Activated B cell treated with CpG ODN at 0.5 μM for 24 hours (primary cell): ENCODE measurements at regions not wholly inside any gene's neighbourhood (a gene's known extent, or its start where the extent isn't known, plus 50 kb on each side); places are given as distances from the start of the nearest gene placed in this dataset.
"Not testable (repeated sequence)": the region's sequence is repeated elsewhere in the genome, so short reads cannot be mapped to it uniquely, and the experiment has no call there.

Experiments
- ATAC-seq: fragments of 200-7000 bp; cut with Tn5 transposase; one replicate; pipeline ENCODE4 v1.10.0; 2021; ENCODE audit warnings: low read depth, mild to moderate bottlenecking, moderate library complexity
- CTCF ChIA-PET: fragments of 350-600 bp; sonication (Branson Sonifier 250); formaldehyde crosslinking; loops from one replicate; lab custom pipeline; 2021; ENCODE audit warnings: antibody characterized with exemption; lab: Charles Lee
- POLR2A ChIA-PET: fragments of 350-600 bp; sonication (Branson Sonifier 250); formaldehyde crosslinking; loops from one replicate; lab custom pipeline; 2021; ENCODE audit warnings: antibody characterized with exemption; lab: Charles Lee
- DNase-seq: peaks from one replicate; pipeline ENCODE4 v3.0.0; 2022
- H3K27ac Mint-ChIP-seq: one replicate; pipeline ENCODE4 v1.8.0; 2020; ENCODE audit warnings: mixed read lengths
- H3K27me3 Mint-ChIP-seq: one replicate; pipeline ENCODE4 v1.8.0; 2021; ENCODE audit warnings: mixed read lengths
- H3K36me3 Mint-ChIP-seq: one replicate; pipeline ENCODE4 v1.8.0; 2021; ENCODE audit warnings: low read depth, mixed read lengths
- H3K4me1 Mint-ChIP-seq: one replicate; pipeline ENCODE4 v1.8.0; 2021; ENCODE audit warnings: mixed read lengths
- H3K4me3 Mint-ChIP-seq: one replicate; pipeline ENCODE4 v1.8.0; 2020; ENCODE audit warnings: mild to moderate bottlenecking, mixed read lengths
- H3K9me3 Mint-ChIP-seq: one replicate; pipeline ENCODE4 v1.8.0; 2020; ENCODE audit warnings: mixed read lengths
- CTCF ChIP-seq: fragments of 200-600 bp; IDR thresholded peaks from one replicate; pipeline ENCODE4 v1.8.0; 2022; ENCODE audit warnings: antibody characterized with exemption, mild to moderate bottlenecking
- intact Hi-C: fragments of 100-400 bp; cut with micrococcal nuclease; formaldehyde crosslinking; loops from one replicate; pipeline ENCODE4 v1.15.1; 2024

GRCh38 chr14:71625175-71625574, 307.1 kb upstream of the RGS6 start:
- no peaks in the 10 kb centered on the region for H3K9me3 Mint-ChIP-seq
- POLR2A ChIA-PET = no interaction called here
- TF ChIP-seq CTCF = no peak
- DNase-seq (no peak), ATAC-seq (no peak)
- H3K27ac Mint-ChIP-seq = no peak overlapping the region
- no peak overlapping the region for H3K4me3 Mint-ChIP-seq
- intact Hi-C loops = no loop called here
- peaks cover 70% of the 10 kb centered on the region for H3K36me3 Mint-ChIP-seq
- H3K27me3 Mint-ChIP-seq = no peaks in the 10 kb centered on the region
- H3K4me1 Mint-ChIP-seq = peaks cover 12% of the 10 kb centered on the region
- CTCF ChIA-PET = no interaction called here

GRCh38 chr14:71625891-71626701, 306.1 kb upstream of the RGS6 start:
- intact Hi-C loops = no loop called here
- ChIA-PET POLR2A (no interaction called here), CTCF (no interaction called here)
- Mint-ChIP-seq H3K36me3 (peaks cover 70% of the 10 kb centered on the region), H3K4me3 (no peak overlapping the region), H3K27me3 (no peaks in the 10 kb centered on the region), H3K27ac (no peak overlapping the region), H3K4me1 (peaks cover 4% of the 10 kb centered on the region), H3K9me3 (no peaks in the 10 kb centered on the region)
- ATAC-seq (no peak), DNase-seq (no peak)
- TF ChIP-seq CTCF = no peak

GRCh38 chr14:71628433-71628832, 303.8 kb upstream of the RGS6 start:
- POLR2A ChIA-PET = no interaction called here
- ATAC-seq (no peak), DNase-seq (no peak)
- Mint-ChIP-seq H3K27ac (no peak overlapping the region), H3K27me3 (no peaks in the 10 kb centered on the region), H3K36me3 (peaks cover 75% of the 10 kb centered on the region), H3K4me1 (no peaks in the 10 kb centered on the region), H3K9me3 (no peaks in the 10 kb centered on the region), H3K4me3 (no peak overlapping the region)
- no peak for TF ChIP-seq CTCF
- CTCF ChIA-PET = no interaction called here
- intact Hi-C loops = no loop called here

- POLR2A ChIA-PET = no interaction called here
- Mint-ChIP-seq H3K4me3 (no peak overlapping the region), H3K27ac (no peak overlapping the region), H3K9me3 (no peaks in the 10 kb centered on the region), H3K4me1 (no peaks in the 10 kb centered on the region), H3K27me3 (no peaks in the 10 kb centered on the region), H3K36me3 (peaks cover 75% of the 10 kb centered on the region)
- no peak for TF ChIP-seq CTCF
- CTCF ChIA-PET = interaction anchor here (0.7 kb wide), 1 partner anchor 11 kb away, joined by 3 read pairs; no protein-coding TSS in a partner anchor
- ATAC-seq (no peak), DNase-seq (no peak)
- intact Hi-C loops = no loop called here
These were observed 303.0 kb upstream of the RGS6 start for GRCh38 chr14:71629250-71629649.

GRCh38 chr14:71629765-71630492, 302.3 kb upstream of the RGS6 start:
- peaks cover 73% of the 10 kb centered on the region for H3K36me3 Mint-ChIP-seq
- DNase-seq (no peak), ATAC-seq (no peak)
- POLR2A ChIA-PET = no interaction called here
- no peak overlapping the region for H3K4me3 Mint-ChIP-seq
- intact Hi-C loops = no loop called here
- TF ChIP-seq CTCF = no peak
- no peaks in the 10 kb centered on the region for H3K9me3 Mint-ChIP-seq
- H3K27ac Mint-ChIP-seq = no peak overlapping the region
- CTCF ChIA-PET = interaction anchor here (0.7 kb wide), 1 partner anchor 10 kb away, joined by 3 read pairs; no protein-coding TSS in a partner anchor
- H3K4me1 Mint-ChIP-seq = no peaks in the 10 kb centered on the region
- no peaks in the 10 kb centered on the region for H3K27me3 Mint-ChIP-seq

GRCh38 chr14:71631030-71631429, 301.2 kb upstream of the RGS6 start:
- not testable (repeated sequence) for ATAC-seq

More at GRCh38 chr14:71631030-71631429, 301.2 kb upstream of the RGS6 start:
- H3K4me3 Mint-ChIP-seq, DNase-seq, H3K27me3 Mint-ChIP-seq, H3K4me1 Mint-ChIP-seq, CTCF ChIA-PET, POLR2A ChIA-PET, H3K27ac Mint-ChIP-seq, H3K9me3 Mint-ChIP-seq, intact Hi-C loops: not testable (repeated sequence)
- peaks cover 75% of the 10 kb centered on the region for H3K36me3 Mint-ChIP-seq
